Loucy (cell line): ENCODE measurements at regions not wholly inside any gene's neighbourhood (a gene's known extent, or its start where the extent isn't known, plus 50 kb on each side); places are given as distances from the start of the nearest gene placed in this dataset.

ENCODE experiments used
- H2AFZ ChIP-seq: fragments of 200-600 bp; sonication (generic); 2 replicates; pipeline ENCODE4 v1.6.0; 2016; ENCODE audit warnings: antibody characterized with exemption, mild to moderate bottlenecking, low read length, moderate library complexity
- H3F3A ChIP-seq: fragments of 200-600 bp; 2 replicates; pipeline ENCODE4 v1.6.0; 2016; ENCODE audit warnings: antibody characterized with exemption, low read depth, mild to moderate bottlenecking
- H3K27me3 ChIP-seq: fragments of 200-600 bp; sonication (generic); 2 replicates; pipeline ENCODE4 v1.6.1; 2014; ENCODE audit warnings: low read length, mild to moderate bottlenecking; ENCODE audit not compliant: insufficient read depth, poor library complexity, severe bottlenecking
- H3K36me3 ChIP-seq: fragments of 200-600 bp; sonication (generic); 2 replicates; pipeline ENCODE4 v1.6.1; 2016; ENCODE audit warnings: low read length; ENCODE audit not compliant: insufficient read depth
- H3K4me1 ChIP-seq: fragments of 200-600 bp; sonication (generic); 2 replicates; pipeline ENCODE4 v1.5.1; 2014; ENCODE audit warnings: low read length, mild to moderate bottlenecking; ENCODE audit not compliant: insufficient read depth, poor library complexity, severe bottlenecking
- H3K4me2 ChIP-seq: fragments of 200-600 bp; sonication (generic); 2 replicates; pipeline ENCODE4 v1.6.0; 2014; ENCODE audit warnings: antibody characterized with exemption, low read length, low read depth, mild to moderate bottlenecking; ENCODE audit not compliant: poor library complexity, severe bottlenecking
- H3K4me3 ChIP-seq: fragments of 200-600 bp; sonication (generic); 2 replicates; pipeline ENCODE4 v1.5.1; 2014; ENCODE audit warnings: low read length, mild to moderate bottlenecking, mixed read lengths; ENCODE audit not compliant: poor library complexity, severe bottlenecking
- H3K79me2 ChIP-seq: fragments of 200-600 bp; sonication (generic); 2 replicates; pipeline ENCODE4 v1.6.1; 2014; ENCODE audit warnings: low read length; ENCODE audit not compliant: insufficient read depth
- H3K9ac ChIP-seq: fragments of 200-600 bp; sonication (generic); 2 replicates; pipeline ENCODE4 v1.6.0; 2014; ENCODE audit warnings: mild to moderate bottlenecking, low read depth, low read length, moderate library complexity; ENCODE audit not compliant: poor library complexity, severe bottlenecking
- H3K9me2 ChIP-seq: fragments of 200-600 bp; sonication (generic); replicated peaks from 2 replicates; pipeline ENCODE4 v1.6.1; 2016; ENCODE audit warnings: low read depth, low read length, mixed read lengths
- H3K9me3 ChIP-seq: fragments of 200-600 bp; sonication (generic); 2 replicates; pipeline ENCODE4 v1.6.1; 2014; ENCODE audit warnings: mild to moderate bottlenecking, antibody characterized with exemption, low read length, low read depth; ENCODE audit not compliant: insufficient read depth
- H4K20me1 ChIP-seq: fragments of 200-600 bp; sonication (generic); 2 replicates; pipeline ENCODE4 v1.6.0; 2014; ENCODE audit warnings: antibody characterized with exemption, low read length, mild to moderate bottlenecking; ENCODE audit not compliant: insufficient read depth, poor library complexity, severe bottlenecking
- EZH2phosphoT487 ChIP-seq: fragments of 200-600 bp; IDR thresholded peaks from 2 replicates; pipeline ENCODE4 v1.6.1; 2018; ENCODE audit warnings: antibody characterized with exemption, mild to moderate bottlenecking, moderate library complexity, borderline replicate concordance
- TF ChIP-seq, protein P1 (sequence below): fragments of 200-600 bp; sonication (generic); conservative IDR thresholded peaks from 2 replicates; pipeline ENCODE4 v1.5.1; 2014; ENCODE audit warnings: mild to moderate bottlenecking, antibody characterized with exemption, low read length

- H3K79me2 ChIP-seq = no peaks in the 10 kb centered on the region
- H3K4me2 ChIP-seq = no peak overlapping the region
Measured at GRCh38 chr5:89756955-89757354, 652.6 kb downstream of the CETN3 start.

GRCh38 chr5:89755024-89755423 lies 654.5 kb downstream of the CETN3 start:
- H3K4me2 ChIP-seq = no peak overlapping the region
- TF ChIP-seq EZH2phosphoT487 = no peak
- TF ChIP-seq, protein P1, sequence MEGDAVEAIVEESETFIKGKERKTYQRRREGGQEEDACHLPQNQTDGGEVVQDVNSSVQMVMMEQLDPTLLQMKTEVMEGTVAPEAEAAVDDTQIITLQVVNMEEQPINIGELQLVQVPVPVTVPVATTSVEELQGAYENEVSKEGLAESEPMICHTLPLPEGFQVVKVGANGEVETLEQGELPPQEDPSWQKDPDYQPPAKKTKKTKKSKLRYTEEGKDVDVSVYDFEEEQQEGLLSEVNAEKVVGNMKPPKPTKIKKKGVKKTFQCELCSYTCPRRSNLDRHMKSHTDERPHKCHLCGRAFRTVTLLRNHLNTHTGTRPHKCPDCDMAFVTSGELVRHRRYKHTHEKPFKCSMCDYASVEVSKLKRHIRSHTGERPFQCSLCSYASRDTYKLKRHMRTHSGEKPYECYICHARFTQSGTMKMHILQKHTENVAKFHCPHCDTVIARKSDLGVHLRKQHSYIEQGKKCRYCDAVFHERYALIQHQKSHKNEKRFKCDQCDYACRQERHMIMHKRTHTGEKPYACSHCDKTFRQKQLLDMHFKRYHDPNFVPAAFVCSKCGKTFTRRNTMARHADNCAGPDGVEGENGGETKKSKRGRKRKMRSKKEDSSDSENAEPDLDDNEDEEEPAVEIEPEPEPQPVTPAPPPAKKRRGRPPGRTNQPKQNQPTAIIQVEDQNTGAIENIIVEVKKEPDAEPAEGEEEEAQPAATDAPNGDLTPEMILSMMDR = no peak
- no peaks in the 10 kb centered on the region for H3K36me3 ChIP-seq
- H3K79me2 ChIP-seq = no peaks in the 10 kb centered on the region
- H3K4me1 ChIP-seq = no peaks in the 10 kb centered on the region
- H3K27me3 ChIP-seq = no peaks in the 10 kb centered on the region
- no peak overlapping the region for H3K9ac ChIP-seq
- H3K4me3 ChIP-seq = no peak overlapping the region
- H3K9me2 ChIP-seq = no peaks in the 10 kb centered on the region
- no peaks in the 10 kb centered on the region for H3K9me3 ChIP-seq
- H4K20me1 ChIP-seq = no peaks in the 10 kb centered on the region
- H2AFZ ChIP-seq = no peak overlapping the region
- H3F3A ChIP-seq = no peaks in the 10 kb centered on the region

More at GRCh38 chr5:89756955-89757354, 652.6 kb downstream of the CETN3 start:
- Histone ChIP-seq H3K27me3 (no peaks in the 10 kb centered on the region), H3F3A (no peaks in the 10 kb centered on the region), H3K36me3 (no peaks in the 10 kb centered on the region), H3K9ac (no peak overlapping the region), H3K9me3 (no peaks in the 10 kb centered on the region), H4K20me1 (no peaks in the 10 kb centered on the region), H2AFZ (no peak overlapping the region), H3K9me2 (no peaks in the 10 kb centered on the region), H3K4me1 (no peaks in the 10 kb centered on the region), H3K4me3 (no peak overlapping the region)
- TF ChIP-seq EZH2phosphoT487 = no peak
- TF ChIP-seq, protein P1 = no peak

- Histone ChIP-seq H3K9me2 (no peaks in the 10 kb centered on the region), H3K9me3 (no peaks in the 10 kb centered on the region), H3K79me2 (no peaks in the 10 kb centered on the region), H2AFZ (no peak overlapping the region), H3F3A (no peaks in the 10 kb centered on the region), H3K9ac (no peak overlapping the region), H4K20me1 (no peaks in the 10 kb centered on the region), H3K27me3 (no peaks in the 10 kb centered on the region), H3K4me2 (no peak overlapping the region), H3K4me3 (no peak overlapping the region), H3K36me3 (no peaks in the 10 kb centered on the region), H3K4me1 (no peaks in the 10 kb centered on the region)
- no peak for TF ChIP-seq EZH2phosphoT487
- TF ChIP-seq, protein P1 = no peak
Measured at GRCh38 chr5:89735082-89735481, 674.5 kb downstream of the CETN3 start.
